BE2C (cell line): ENCODE measurements at regions not wholly inside any gene's neighbourhood (a gene's known extent, or its start where the extent isn't known, plus 50 kb on each side); places are given as distances from the start of the nearest gene placed in this dataset.

Experiments used
- DNase-seq: peaks from one replicate; pipeline ENCODE4 v3.0.0-alpha.2; 2020
- H3K27me3 ChIP-seq: fragments of 250-450 bp; sonication (Bioruptor Pico); 2 replicates; pipeline ENCODE4 v1.5.1; 2020; ENCODE audit warnings: mild to moderate bottlenecking
- H3K36me3 ChIP-seq: fragments of 250-450 bp; sonication (Bioruptor Pico); 2 replicates; pipeline ENCODE4 v1.5.1; 2020; ENCODE audit warnings: mild to moderate bottlenecking
- H3K4me1 ChIP-seq: fragments of 250-450 bp; sonication (Bioruptor Pico); 2 replicates; pipeline ENCODE4 v1.5.1; 2020
- H3K4me3 ChIP-seq: 2 replicates; pipeline ENCODE4 v1.5.1; 2011; ENCODE audit warnings: low read depth, low read length
- H3K9me3 ChIP-seq: fragments of 250-450 bp; sonication (Bioruptor Pico); 2 replicates; pipeline ENCODE4 v1.5.1; 2020
- CTCF ChIP-seq: IDR thresholded peaks from 2 replicates; pipeline ENCODE4 v1.5.1; 2012; ENCODE audit warnings: mild to moderate bottlenecking, low read depth, low read length

GRCh38 chr3:116958291-116958690 lies 248.7 kb downstream of the TUSC7 start:
- Histone ChIP-seq H3K27me3 (no peaks in the 10 kb centered on the region), H3K4me1 (no peaks in the 10 kb centered on the region; the same call in 1 of the 2 replicates), H3K36me3 (no peaks in the 10 kb centered on the region), H3K9me3 (no peaks in the 10 kb centered on the region), H3K4me3 (no peak overlapping the region)
- no peak for TF ChIP-seq CTCF
- no peak for DNase-seq

- DNase-seq: no peak
- H3K4me1 ChIP-seq: peaks cover 4% of the 10 kb centered on the region; the same call in 1 of the 2 replicates
- no peak for TF ChIP-seq CTCF
- H3K36me3 ChIP-seq: no peaks in the 10 kb centered on the region
- no peaks in the 10 kb centered on the region for H3K27me3 ChIP-seq
- no peaks in the 10 kb centered on the region for H3K9me3 ChIP-seq
- no peak overlapping the region for H3K4me3 ChIP-seq
These were observed 251.5 kb downstream of the TUSC7 start for GRCh38 chr3:116961106-116961505.

GRCh38 chr3:116963802-116964201 lies 254.2 kb downstream of the TUSC7 start:
- Histone ChIP-seq H3K36me3 (no peaks in the 10 kb centered on the region), H3K4me3 (no peak overlapping the region), H3K27me3 (no peaks in the 10 kb centered on the region), H3K4me1 (peaks cover 4% of the 10 kb centered on the region; the same call in 1 of the 2 replicates), H3K9me3 (no peaks in the 10 kb centered on the region)
- DNase-seq: no peak
- no peak for TF ChIP-seq CTCF

- DNase-seq: no peak
- Histone ChIP-seq H3K4me3 (no peak overlapping the region), H3K36me3 (no peaks in the 10 kb centered on the region), H3K9me3 (no peaks in the 10 kb centered on the region), H3K27me3 (no peaks in the 10 kb centered on the region), H3K4me1 (peaks cover 9% of the 10 kb centered on the region; the same call in 1 of the 2 replicates)
- TF ChIP-seq CTCF: no peak
These were observed 257.1 kb downstream of the TUSC7 start for GRCh38 chr3:116966649-116967048.

GRCh38 chr3:116969135-116969534 lies 259.6 kb downstream of the TUSC7 start:
- no peak for TF ChIP-seq CTCF
- Histone ChIP-seq H3K4me1 (peaks cover 15% of the 10 kb centered on the region), H3K36me3 (no peaks in the 10 kb centered on the region), H3K4me3 (no peak overlapping the region), H3K27me3 (no peaks in the 10 kb centered on the region), H3K9me3 (no peaks in the 10 kb centered on the region)
- no peak for DNase-seq

- H3K36me3 ChIP-seq: no peaks in the 10 kb centered on the region
These were observed 260.1 kb downstream of the TUSC7 start for GRCh38 chr3:116969646-116970045.

More at GRCh38 chr3:116969646-116970045, 260.1 kb downstream of the TUSC7 start:
- Histone ChIP-seq H3K9me3 (no peaks in the 10 kb centered on the region), H3K27me3 (no peaks in the 10 kb centered on the region), H3K4me3 (no peak overlapping the region), H3K4me1 (peaks cover 15% of the 10 kb centered on the region)
- no peak for DNase-seq
- TF ChIP-seq CTCF: no peak
